ENCODE measurements at regions not wholly inside any gene's neighbourhood (a gene's known extent, or its start where the extent isn't known, plus 50 kb on each side); places are given as distances from the start of the nearest gene placed in this dataset.

GRCh38 chr17:36851250-36851649, 86.0 kb upstream of the LHX1 start:
- no peak for TF ChIP-seq CTCF (IDR thresholded peaks at IDR 0.05; ENCODE audit: poor library complexity)
- no peak for TF ChIP-seq EZH2 (IDR thresholded peaks at IDR 0.05; ENCODE audit: borderline replicate concordance)
- TF ChIP-seq EZH2phosphoT487 (IDR thresholded peaks at IDR 0.05; ENCODE audit: low read depth, severe bottlenecking, unreplicated experiment), result no peak

Measured in hepatocyte (in vitro differentiated cells).